D721Med (cell line): ENCODE measurements at regions not wholly inside any gene's neighbourhood (a gene's known extent, or its start where the extent isn't known, plus 50 kb on each side); places are given as distances from the start of the nearest gene placed in this dataset.

Source experiments
- DNase-seq: peaks from one replicate; pipeline ENCODE4 v3.0.0; 2011; ENCODE audit warnings: low spot score; ENCODE audit not compliant: insufficient read length
- FAIRE-seq: peaks from 2 replicates; lab custom pipeline; 2011; peaks lifted over from hg19 to GRCh38; lab: Jason Lieb, UNC
- TF ChIP-seq, protein P1 (sequence below): IDR thresholded peaks from 2 replicates; pipeline ENCODE4 v1.5.1; 2012; ENCODE audit warnings: mild to moderate bottlenecking, control low read depth; ENCODE audit not compliant: insufficient read depth; ENCODE audit errors: missing control alignments

GRCh38 chr16:80436510-80436909 lies 104.3 kb upstream of the DYNLRB2 start:
- TF ChIP-seq, protein P1, sequence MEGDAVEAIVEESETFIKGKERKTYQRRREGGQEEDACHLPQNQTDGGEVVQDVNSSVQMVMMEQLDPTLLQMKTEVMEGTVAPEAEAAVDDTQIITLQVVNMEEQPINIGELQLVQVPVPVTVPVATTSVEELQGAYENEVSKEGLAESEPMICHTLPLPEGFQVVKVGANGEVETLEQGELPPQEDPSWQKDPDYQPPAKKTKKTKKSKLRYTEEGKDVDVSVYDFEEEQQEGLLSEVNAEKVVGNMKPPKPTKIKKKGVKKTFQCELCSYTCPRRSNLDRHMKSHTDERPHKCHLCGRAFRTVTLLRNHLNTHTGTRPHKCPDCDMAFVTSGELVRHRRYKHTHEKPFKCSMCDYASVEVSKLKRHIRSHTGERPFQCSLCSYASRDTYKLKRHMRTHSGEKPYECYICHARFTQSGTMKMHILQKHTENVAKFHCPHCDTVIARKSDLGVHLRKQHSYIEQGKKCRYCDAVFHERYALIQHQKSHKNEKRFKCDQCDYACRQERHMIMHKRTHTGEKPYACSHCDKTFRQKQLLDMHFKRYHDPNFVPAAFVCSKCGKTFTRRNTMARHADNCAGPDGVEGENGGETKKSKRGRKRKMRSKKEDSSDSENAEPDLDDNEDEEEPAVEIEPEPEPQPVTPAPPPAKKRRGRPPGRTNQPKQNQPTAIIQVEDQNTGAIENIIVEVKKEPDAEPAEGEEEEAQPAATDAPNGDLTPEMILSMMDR, result no peak
- DNase-seq (no peak), FAIRE-seq (no peak)

DNA sequence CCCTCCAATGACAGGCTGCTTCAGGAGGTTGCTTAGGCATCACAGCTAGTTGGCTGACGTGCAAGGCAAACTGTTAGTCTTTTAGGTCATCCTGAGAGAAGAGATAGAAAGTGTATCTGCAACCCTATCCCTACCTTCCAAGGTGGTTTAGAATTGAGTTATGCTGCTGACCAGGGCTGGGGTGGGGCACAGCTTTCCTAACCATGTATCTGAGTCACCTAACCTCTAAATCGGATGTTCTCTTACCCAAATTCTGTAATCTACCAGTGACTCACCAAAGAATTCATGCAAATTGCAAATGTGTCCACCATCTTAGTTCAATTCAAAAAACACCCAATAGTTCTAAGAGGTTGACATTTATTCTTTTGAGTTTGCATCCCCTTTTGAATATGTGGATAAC lies 107.2 kb upstream of the DYNLRB2 start:
- TF ChIP-seq, protein P1, result no peak
- no peak for FAIRE-seq
- DNase-seq, result no peak

GRCh38 chr16:80427795-80428194 lies 113.0 kb upstream of the DYNLRB2 start:
- FAIRE-seq (no peak), DNase-seq (no peak)
- TF ChIP-seq, protein P1, result no peak

DNA sequence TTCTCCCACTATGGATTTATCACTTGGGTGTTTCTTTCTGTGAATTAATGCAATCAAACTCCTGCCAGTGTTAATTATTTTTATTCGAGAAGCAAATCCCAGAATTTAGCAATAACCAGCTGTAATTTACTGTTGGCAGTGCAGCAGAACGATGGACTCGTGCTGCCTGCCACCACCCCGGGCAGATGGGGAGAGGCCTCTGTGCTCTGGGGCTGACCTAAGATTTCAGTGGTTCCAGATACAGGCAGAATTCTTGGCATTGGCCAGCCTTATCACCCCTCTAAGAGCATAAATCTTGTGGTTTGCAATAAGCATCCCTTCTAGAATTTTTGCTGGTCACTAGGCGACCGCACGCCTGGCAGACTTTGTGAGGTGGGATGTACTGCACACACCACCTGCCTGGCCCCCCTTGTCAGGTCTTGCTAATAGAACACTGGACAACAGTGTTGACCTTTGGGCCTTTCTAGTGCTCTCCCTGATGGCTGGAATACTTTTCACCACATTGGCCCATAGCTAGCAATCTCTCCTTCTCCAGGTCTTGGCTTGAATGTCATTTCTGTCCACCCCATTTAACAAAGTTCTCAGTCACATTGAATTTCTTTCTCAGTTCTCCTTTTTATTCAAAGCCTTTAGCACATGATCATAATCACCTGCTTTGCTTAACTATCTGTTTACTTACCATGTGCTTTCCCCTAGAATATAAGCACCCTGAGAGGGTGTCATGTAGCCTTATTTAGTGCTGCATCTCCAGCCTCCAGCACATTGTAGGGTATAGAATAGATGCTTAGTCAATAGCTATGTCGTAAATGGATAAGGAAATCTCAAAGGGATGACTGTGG lies 122.1 kb upstream of the DYNLRB2 start:
- TF ChIP-seq, protein P1, result no peak
- FAIRE-seq (no peak), DNase-seq (no peak)

- no peak for DNase-seq
- TF ChIP-seq, protein P1, result no peak
- no peak for FAIRE-seq
Observed at GRCh38 chr16:80417706-80418271, 123.0 kb upstream of the DYNLRB2 start.

DNA sequence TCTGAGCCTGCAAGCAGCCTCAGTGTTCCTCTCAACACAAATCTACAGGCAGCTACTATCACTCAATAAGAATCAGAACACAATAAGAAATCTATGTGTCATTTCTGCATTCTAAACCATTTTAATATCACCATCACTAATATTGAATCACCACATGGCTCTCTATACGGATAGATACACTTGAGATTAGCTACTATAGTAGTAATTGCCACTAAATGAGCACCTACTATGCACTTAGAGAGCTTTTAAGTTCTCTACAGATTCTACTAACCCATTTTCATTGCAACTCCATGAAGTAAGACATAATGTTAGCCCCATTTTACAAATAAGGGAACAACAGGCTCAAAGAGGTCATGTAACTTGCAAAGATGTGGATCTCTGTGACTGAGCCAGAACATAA lies 132.8 kb upstream of the DYNLRB2 start:
- FAIRE-seq (no peak), DNase-seq (no peak)
- TF ChIP-seq, protein P1, result no peak
